ENCODE measurements at regions not wholly inside any gene's neighbourhood (a gene's known extent, or its start where the extent isn't known, plus 50 kb on each side); places are given as distances from the start of the nearest gene placed in this dataset.

DNA sequence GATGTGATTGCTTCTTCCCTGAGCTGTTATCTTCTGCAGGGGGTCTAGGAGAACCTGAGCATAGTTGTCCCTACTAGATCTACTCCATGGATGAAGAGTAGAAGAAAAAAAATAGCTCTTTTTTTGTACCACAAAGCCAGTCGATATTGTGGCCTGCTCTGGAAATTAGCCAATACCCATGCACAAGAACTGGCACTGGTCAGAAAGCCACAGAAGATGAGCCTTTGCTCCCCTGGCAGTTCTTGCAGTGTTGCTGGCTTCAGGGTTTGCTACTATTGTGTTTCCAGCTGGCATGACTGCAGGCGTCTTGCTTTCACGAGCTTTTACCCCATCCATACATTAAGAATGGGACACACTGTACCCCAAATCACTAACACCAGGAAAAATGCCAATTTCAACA, 547.7 kb upstream of the KLF12 start:
- peaks cover 0 to 6% of the 10 kb centered on the region in 2 donors for H3K9me3 ChIP-seq (ENCODE audit: control insufficient read depth in 1 of 2, low read length in 2 of 2)
- no peaks in the 10 kb centered on the region for H3K36me3 ChIP-seq (ENCODE audit: control insufficient read depth in 1 of 2, insufficient read depth in 2 of 2, low read length in 2 of 2)
- H3K27ac ChIP-seq (ENCODE audit: low read length) = no peak overlapping the region
- H3K4me3 ChIP-seq (ENCODE audit: low read depth in 1 of 2, low read length in 2 of 2) = no peak overlapping the region
- no peaks in the 10 kb centered on the region for H3K4me1 ChIP-seq (ENCODE audit: control insufficient read depth in 1 of 2, insufficient read depth in 2 of 2, low read length in 2 of 2)
- H3K27me3 ChIP-seq (ENCODE audit: low read depth, low read length) = no peaks in the 10 kb centered on the region

DNA sequence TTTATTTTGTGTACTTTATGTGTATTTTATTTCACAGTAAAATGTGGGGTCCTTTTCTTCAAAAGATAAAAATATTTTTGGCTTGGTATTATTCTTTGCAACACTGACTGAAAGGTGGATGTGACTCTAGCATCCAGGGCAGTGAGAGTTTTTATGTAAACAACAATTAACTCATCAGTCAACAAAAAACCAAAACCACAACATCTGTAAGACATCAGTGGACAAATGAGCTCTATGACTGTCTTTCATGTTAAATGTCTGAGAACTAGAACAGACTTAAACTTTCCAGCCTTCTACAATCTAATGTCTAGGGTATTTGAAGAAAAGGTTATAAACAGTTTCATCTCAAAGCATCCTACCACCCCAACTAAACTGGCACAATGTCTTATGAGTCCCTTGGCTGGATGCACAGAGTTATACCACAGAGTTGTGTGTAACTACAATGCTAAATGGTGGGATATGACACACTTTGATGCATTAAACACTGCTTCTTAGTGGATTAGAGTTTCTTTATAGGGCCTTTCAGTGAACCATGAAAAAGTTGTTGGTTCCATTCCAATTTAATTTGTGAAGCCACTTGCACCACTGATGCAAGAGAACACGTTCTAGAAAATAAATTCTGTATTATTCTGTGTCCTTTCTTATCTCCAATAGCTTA, 544.2 kb upstream of the KLF12 start:
- H3K27ac ChIP-seq (ENCODE audit: low read length) = no peak overlapping the region
- no peaks in the 10 kb centered on the region for H3K9me3 ChIP-seq (ENCODE audit: control insufficient read depth in 1 of 2, low read length in 2 of 2)
- H3K36me3 ChIP-seq (ENCODE audit: control insufficient read depth in 1 of 2, insufficient read depth in 2 of 2, low read length in 2 of 2) = no peaks in the 10 kb centered on the region
- H3K27me3 ChIP-seq (ENCODE audit: low read depth, low read length) = no peaks in the 10 kb centered on the region
- H3K4me3 ChIP-seq (ENCODE audit: low read depth in 1 of 2, low read length in 2 of 2) = no peak overlapping the region
- H3K4me1 ChIP-seq (ENCODE audit: control insufficient read depth in 1 of 2, insufficient read depth in 2 of 2, low read length in 2 of 2) = no peaks in the 10 kb centered on the region

DNA sequence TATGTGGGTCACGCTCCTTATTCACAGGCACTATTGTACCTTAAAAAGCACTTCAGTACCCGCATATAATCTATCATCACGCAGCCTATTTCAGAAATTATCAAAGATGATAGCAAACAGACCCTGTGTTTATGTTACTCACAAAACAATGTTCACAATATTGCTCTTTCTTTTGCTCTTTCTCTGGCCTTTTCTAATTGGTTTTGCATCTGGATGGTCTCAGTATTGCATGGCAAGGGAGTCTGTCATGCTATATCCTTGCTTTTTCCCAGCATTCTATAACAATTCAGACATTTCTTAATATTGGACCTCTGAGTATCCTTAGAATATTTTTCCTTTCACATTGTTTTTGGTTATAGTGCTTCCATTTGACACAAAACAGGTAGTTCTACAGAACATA, 541.8 kb upstream of the KLF12 start:
- H3K27me3 ChIP-seq (ENCODE audit: low read depth, low read length) = no peaks in the 10 kb centered on the region
- no peak overlapping the region for H3K4me3 ChIP-seq (ENCODE audit: low read depth in 1 of 2, low read length in 2 of 2)
- no peaks in the 10 kb centered on the region for H3K36me3 ChIP-seq (ENCODE audit: control insufficient read depth in 1 of 2, insufficient read depth in 2 of 2, low read length in 2 of 2)
- H3K27ac ChIP-seq (ENCODE audit: low read length) = no peak overlapping the region
- no peaks in the 10 kb centered on the region for H3K9me3 ChIP-seq (ENCODE audit: control insufficient read depth in 1 of 2, low read length in 2 of 2)
- no peaks in the 10 kb centered on the region for H3K4me1 ChIP-seq (ENCODE audit: control insufficient read depth in 1 of 2, insufficient read depth in 2 of 2, low read length in 2 of 2)

DNA sequence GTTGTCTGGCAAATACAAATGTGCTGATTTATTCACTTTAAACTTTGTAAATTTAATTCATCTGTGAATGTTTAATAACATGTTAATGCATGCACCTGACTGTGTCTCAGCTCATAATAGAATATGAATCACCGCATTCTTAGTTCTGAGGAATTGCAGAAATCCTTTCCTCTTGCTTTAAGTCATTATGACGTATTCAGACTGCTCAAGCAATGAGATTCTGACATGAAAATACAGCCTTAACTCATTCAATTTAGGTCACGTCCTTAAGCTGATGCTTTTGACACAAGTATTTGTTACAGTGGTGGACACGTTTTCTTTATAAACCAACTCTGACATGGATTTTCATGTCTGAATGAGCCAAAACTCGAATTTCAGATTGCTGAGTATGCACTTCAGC, 541.0 kb upstream of the KLF12 start:
- H3K36me3 ChIP-seq (ENCODE audit: control insufficient read depth in 1 of 2, insufficient read depth in 2 of 2, low read length in 2 of 2) = no peaks in the 10 kb centered on the region
- no peak overlapping the region for H3K27ac ChIP-seq (ENCODE audit: low read length)
- H3K9me3 ChIP-seq (ENCODE audit: control insufficient read depth in 1 of 2, low read length in 2 of 2) = no peaks in the 10 kb centered on the region

DNA sequence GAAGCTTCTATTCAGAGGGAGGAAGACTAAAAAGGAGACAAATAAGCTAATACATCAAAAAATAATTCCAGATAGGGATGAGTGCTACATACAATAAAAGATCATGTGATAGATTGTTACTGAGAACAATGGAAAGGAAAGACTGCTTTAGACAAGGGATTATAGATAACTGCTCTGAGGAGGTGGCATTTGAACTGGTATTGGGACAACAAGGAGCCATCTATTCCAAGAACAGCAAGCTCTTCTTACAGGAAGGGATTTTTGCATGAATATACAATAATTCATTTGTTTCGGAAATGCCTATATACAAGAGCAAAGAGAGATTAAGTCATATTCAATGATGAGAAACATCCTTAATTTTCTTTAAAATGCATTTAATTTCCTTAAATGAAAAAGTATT, 540.5 kb upstream of the KLF12 start:
- H3K4me3 ChIP-seq (ENCODE audit: low read depth in 1 of 2, low read length in 2 of 2) = no peak overlapping the region
- no peaks in the 10 kb centered on the region for H3K4me1 ChIP-seq (ENCODE audit: control insufficient read depth in 1 of 2, insufficient read depth in 2 of 2, low read length in 2 of 2)
- no peak overlapping the region for H3K27ac ChIP-seq (ENCODE audit: low read length)
- no peaks in the 10 kb centered on the region for H3K36me3 ChIP-seq (ENCODE audit: control insufficient read depth in 1 of 2, insufficient read depth in 2 of 2, low read length in 2 of 2)
- no peaks in the 10 kb centered on the region for H3K27me3 ChIP-seq (ENCODE audit: low read depth, low read length)
- H3K9me3 ChIP-seq (ENCODE audit: control insufficient read depth in 1 of 2, low read length in 2 of 2) = no peaks in the 10 kb centered on the region

More for the DNA sequence above, 541.0 kb upstream of the KLF12 start:
- H3K4me3 ChIP-seq (ENCODE audit: low read depth in 1 of 2, low read length in 2 of 2) = no peak overlapping the region
- no peaks in the 10 kb centered on the region for H3K27me3 ChIP-seq (ENCODE audit: low read depth, low read length)
- H3K4me1 ChIP-seq (ENCODE audit: control insufficient read depth in 1 of 2, insufficient read depth in 2 of 2, low read length in 2 of 2) = no peaks in the 10 kb centered on the region

DNA sequence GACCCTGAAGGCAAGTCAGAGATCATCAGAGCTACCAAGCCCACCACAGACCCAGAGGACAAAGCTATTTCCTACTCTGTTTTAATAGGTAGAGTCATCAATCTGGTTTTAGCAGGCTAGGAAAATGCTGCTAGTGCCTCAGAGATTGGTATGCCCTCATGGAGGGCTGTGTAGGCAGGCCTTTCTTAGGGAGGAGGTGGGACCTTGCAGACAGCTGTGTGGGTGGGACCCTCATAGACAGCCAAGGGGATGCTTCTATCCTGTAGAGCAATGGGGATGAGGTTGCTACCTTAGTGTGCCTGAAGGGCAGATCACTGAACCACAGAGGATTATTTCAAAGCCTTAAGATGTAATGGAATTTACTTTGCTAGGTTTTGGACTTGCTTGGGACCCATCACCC, 534.9 kb upstream of the KLF12 start:
- H3K9me3 ChIP-seq (ENCODE audit: control insufficient read depth in 1 of 2, low read length in 2 of 2) = no peaks in the 10 kb centered on the region
- H3K27me3 ChIP-seq (ENCODE audit: low read depth, low read length) = no peaks in the 10 kb centered on the region
- no peak overlapping the region for H3K4me3 ChIP-seq (ENCODE audit: low read depth in 1 of 2, low read length in 2 of 2)
- H3K27ac ChIP-seq (ENCODE audit: low read length) = no peak overlapping the region
- no peaks in the 10 kb centered on the region for H3K36me3 ChIP-seq (ENCODE audit: control insufficient read depth in 1 of 2, insufficient read depth in 2 of 2, low read length in 2 of 2)
- H3K4me1 ChIP-seq (ENCODE audit: control insufficient read depth in 1 of 2, insufficient read depth in 2 of 2, low read length in 2 of 2) = no peaks in the 10 kb centered on the region

DNA sequence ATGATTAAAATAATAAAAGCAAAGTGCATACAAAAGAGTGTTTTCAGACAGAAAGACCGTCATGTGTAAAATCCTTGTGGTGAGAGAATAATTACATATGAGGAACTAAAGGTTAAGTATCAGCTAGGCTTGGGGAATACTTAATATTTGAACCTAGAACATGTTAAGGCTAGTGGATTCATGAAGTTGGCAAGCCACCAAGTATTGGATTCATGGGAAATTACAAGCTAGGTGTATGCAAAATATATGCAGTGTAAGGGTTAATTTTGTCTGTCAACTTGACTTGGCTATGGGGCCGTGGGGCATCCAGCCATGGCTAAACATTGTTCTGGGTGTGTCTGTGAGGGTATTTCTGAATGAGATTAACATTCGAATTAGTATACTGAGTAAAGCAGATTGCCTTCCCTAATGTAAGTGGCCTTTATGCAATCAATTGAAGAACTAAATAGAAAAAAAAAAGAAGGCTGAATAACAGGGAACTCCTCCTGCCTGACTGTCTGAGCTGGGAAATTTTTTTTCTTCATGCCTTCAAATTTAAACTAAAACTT, 533.5 kb upstream of the KLF12 start:
- H3K4me1 ChIP-seq (ENCODE audit: control insufficient read depth in 1 of 2, insufficient read depth in 2 of 2, low read length in 2 of 2) = no peaks in the 10 kb centered on the region
- H3K27ac ChIP-seq (ENCODE audit: low read length) = no peak overlapping the region

DNA sequence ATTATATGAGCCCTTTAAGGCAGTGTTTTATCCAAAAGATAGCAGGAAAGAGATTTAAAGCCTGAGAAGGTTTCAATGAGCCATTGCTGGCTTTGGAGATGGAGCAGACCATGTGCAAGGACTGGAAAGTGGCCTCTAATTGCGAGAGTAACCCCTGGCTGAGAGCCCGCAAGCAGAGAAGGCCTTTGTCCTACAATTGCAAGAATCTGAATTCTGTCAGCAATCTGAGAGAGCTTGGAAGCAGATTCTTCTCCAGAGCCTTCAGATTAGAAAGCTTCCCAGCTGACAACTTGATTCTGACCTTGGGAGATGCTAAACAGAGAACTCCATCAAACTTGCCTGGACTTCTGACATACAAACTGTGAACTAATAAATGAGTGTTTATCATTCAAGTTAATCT, 528.7 kb upstream of the KLF12 start:
- Histone ChIP-seq H3K4me3 (ENCODE audit: low read depth in 1 of 2, low read length in 2 of 2) (no peak overlapping the region), H3K27me3 (ENCODE audit: low read depth, low read length) (no peaks in the 10 kb centered on the region), H3K9me3 (ENCODE audit: control insufficient read depth in 1 of 2, low read length in 2 of 2) (peaks cover 0 to 4% of the 10 kb centered on the region in 2 donors), H3K36me3 (ENCODE audit: control insufficient read depth in 1 of 2, insufficient read depth in 2 of 2, low read length in 2 of 2) (no peaks in the 10 kb centered on the region), H3K4me1 (ENCODE audit: control insufficient read depth in 1 of 2, insufficient read depth in 2 of 2, low read length in 2 of 2) (no peaks in the 10 kb centered on the region), H3K27ac (ENCODE audit: low read length) (no peak overlapping the region)

More for the DNA sequence above, 533.5 kb upstream of the KLF12 start:
- Histone ChIP-seq H3K4me3 (ENCODE audit: low read depth in 1 of 2, low read length in 2 of 2) (no peak overlapping the region), H3K36me3 (ENCODE audit: control insufficient read depth in 1 of 2, insufficient read depth in 2 of 2, low read length in 2 of 2) (no peaks in the 10 kb centered on the region), H3K9me3 (ENCODE audit: control insufficient read depth in 1 of 2, low read length in 2 of 2) (no peaks in the 10 kb centered on the region), H3K27me3 (ENCODE audit: low read depth, low read length) (no peaks in the 10 kb centered on the region)

DNA sequence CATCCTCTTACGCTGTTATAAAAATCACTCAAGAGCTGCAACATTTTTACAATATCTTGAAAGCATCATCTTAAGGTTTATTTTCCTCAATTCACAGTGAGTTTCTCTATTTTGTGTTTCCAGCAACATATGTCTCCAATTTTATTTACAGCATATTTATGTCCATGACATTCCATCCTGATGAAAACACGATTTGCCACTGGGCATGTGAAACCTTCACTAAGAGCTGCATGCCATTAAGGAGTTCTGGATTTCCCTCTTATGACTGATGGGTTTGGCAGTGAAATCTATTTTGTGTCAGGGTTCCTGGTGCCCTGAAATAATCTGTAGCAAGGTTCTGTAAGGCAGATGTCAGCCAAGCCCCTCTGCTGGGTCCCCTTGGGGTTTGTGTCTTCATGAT, 527.6 kb upstream of the KLF12 start:
- Histone ChIP-seq H3K4me3 (ENCODE audit: low read depth in 1 of 2, low read length in 2 of 2) (no peak overlapping the region), H3K27me3 (ENCODE audit: low read depth, low read length) (no peaks in the 10 kb centered on the region), H3K9me3 (ENCODE audit: control insufficient read depth in 1 of 2, low read length in 2 of 2) (peaks cover 0 to 4% of the 10 kb centered on the region in 2 donors), H3K36me3 (ENCODE audit: control insufficient read depth in 1 of 2, insufficient read depth in 2 of 2, low read length in 2 of 2) (no peaks in the 10 kb centered on the region), H3K4me1 (ENCODE audit: control insufficient read depth in 1 of 2, insufficient read depth in 2 of 2, low read length in 2 of 2) (no peaks in the 10 kb centered on the region), H3K27ac (ENCODE audit: low read length) (no peak overlapping the region)

DNA sequence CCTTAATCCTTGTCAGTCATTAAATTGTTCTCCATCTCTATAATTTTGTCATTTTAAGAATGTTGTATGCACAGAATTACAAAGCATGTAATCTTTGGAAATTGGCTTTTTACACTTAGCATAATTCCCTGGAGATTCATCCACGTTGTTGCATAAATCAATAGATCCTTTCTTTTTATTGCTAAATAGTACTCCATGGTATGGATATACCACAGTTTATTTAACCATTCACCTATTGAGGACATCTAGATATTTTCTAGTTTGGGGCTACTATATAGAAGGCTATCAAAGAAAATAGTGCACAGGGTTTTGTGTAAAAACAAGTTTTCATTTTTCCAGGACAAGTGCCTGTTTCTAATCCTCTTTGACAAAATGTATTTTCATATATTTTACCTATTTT, 523.6 kb upstream of the KLF12 start:
- H3K36me3 ChIP-seq (ENCODE audit: control insufficient read depth in 1 of 2, insufficient read depth in 2 of 2, low read length in 2 of 2) = no peaks in the 10 kb centered on the region

DNA sequence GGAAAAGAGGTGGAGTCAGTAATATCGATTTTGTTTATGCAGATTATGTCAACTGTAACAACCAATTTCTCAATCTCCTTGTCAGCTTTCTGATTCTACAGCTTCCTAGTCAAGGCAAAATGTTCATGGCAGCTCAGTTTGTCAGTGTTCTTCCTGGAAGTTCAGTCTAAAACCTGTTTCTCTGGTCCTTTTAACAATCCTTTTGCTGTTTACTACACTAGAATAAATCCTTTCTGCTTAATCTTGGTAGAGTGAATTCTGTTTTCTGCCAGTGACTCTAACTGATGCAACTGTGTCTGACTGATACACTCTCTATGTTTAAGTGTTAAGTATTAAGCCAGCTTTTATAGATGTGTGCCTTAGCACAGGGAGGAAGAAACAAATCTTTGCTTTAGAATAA, 516.9 kb upstream of the KLF12 start:
- H3K36me3 ChIP-seq (ENCODE audit: control insufficient read depth in 1 of 2, insufficient read depth in 2 of 2, low read length in 2 of 2) = no peaks in the 10 kb centered on the region
- H3K27me3 ChIP-seq (ENCODE audit: low read depth, low read length) = no peaks in the 10 kb centered on the region

More for the DNA sequence above, 523.6 kb upstream of the KLF12 start:
- no peak overlapping the region for H3K4me3 ChIP-seq (ENCODE audit: low read depth in 1 of 2, low read length in 2 of 2)
- H3K27ac ChIP-seq (ENCODE audit: low read length) = no peak overlapping the region
- no peaks in the 10 kb centered on the region for H3K4me1 ChIP-seq (ENCODE audit: control insufficient read depth in 1 of 2, insufficient read depth in 2 of 2, low read length in 2 of 2)
- H3K9me3 ChIP-seq (ENCODE audit: control insufficient read depth in 1 of 2, low read length in 2 of 2) = peaks cover 0 to 4% of the 10 kb centered on the region in 2 donors
- H3K27me3 ChIP-seq (ENCODE audit: low read depth, low read length) = no peaks in the 10 kb centered on the region

DNA sequence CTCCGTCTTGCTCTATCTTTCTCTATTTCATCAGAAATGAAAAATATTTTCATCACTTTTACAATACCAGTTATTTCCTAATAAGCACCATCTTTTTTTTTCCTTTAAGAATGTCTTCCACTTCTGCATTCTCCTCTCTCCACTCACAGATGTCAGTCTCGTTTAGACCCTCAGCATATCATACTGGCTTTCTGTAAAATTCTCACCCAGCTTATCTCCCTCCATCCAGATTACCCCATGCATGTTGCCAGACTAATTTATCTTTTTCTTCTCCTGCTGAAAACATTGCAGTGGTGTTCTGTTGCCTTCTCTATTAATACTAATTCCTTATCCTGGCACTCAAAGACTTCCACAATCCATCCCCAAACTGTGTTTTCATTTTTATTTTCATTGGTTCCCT, 513.8 kb upstream of the KLF12 start:
- Histone ChIP-seq H3K36me3 (ENCODE audit: control insufficient read depth in 1 of 2, insufficient read depth in 2 of 2, low read length in 2 of 2) (no peaks in the 10 kb centered on the region), H3K27me3 (ENCODE audit: low read depth, low read length) (no peaks in the 10 kb centered on the region), H3K4me1 (ENCODE audit: control insufficient read depth in 1 of 2, insufficient read depth in 2 of 2, low read length in 2 of 2) (no peaks in the 10 kb centered on the region), H3K9me3 (ENCODE audit: control insufficient read depth in 1 of 2, low read length in 2 of 2) (no peaks in the 10 kb centered on the region), H3K4me3 (ENCODE audit: low read depth in 1 of 2, low read length in 2 of 2) (no peak overlapping the region), H3K27ac (ENCODE audit: low read length) (no peak overlapping the region)

More for the DNA sequence above, 516.9 kb upstream of the KLF12 start:
- no peak overlapping the region for H3K4me3 ChIP-seq (ENCODE audit: low read depth in 1 of 2, low read length in 2 of 2)
- H3K4me1 ChIP-seq (ENCODE audit: control insufficient read depth in 1 of 2, insufficient read depth in 2 of 2, low read length in 2 of 2) = no peaks in the 10 kb centered on the region
- no peak overlapping the region for H3K27ac ChIP-seq (ENCODE audit: low read length)
- no peaks in the 10 kb centered on the region for H3K9me3 ChIP-seq (ENCODE audit: control insufficient read depth in 1 of 2, low read length in 2 of 2)

Data from muscle layer of duodenum (tissue), 2 donors.